NK-92 treated with Interleukin-12 subunit alpha and Interleukin-12 subunit beta, amount 100 ng/mL, for 24 hours (cell line): ENCODE measurements at regions not wholly inside any gene's neighbourhood (a gene's known extent, or its start where the extent isn't known, plus 50 kb on each side); places are given as distances from the start of the nearest gene placed in this dataset.

Experiments used
- DNase-seq: peaks from one replicate; lab custom pipeline; 2025; lab: John Stamatoyannopoulos, UW

- DNase-seq = no peak
Observed at GRCh38 chr2:12168791-12169388, 422.5 kb downstream of the LPIN1 start.

GRCh38 chr2:12169721-12170120 is 423.3 kb downstream of the LPIN1 start:
- no peak for DNase-seq

DNA sequence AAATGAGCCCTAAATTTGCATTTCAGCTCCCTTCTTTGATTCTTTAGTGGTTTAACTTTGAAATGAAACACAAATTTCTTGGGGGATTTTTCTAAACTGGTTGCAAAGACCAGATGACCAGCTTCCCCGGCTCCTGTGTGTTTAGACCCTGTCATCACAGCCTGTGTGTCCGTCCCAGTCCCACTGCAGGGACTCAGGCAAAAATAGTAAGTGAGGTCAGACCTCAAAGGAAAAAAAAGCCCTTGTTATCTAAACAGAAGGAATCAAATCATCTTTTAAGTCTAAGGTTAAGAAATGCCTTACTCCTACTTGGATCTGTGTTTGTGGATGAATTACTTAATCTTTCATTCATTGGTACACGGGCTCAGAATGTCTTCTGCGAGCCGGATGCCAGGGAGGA is 423.7 kb downstream of the LPIN1 start:
- DNase-seq = no peak

- DNase-seq = no peak
Observed at GRCh38 chr2:12173271-12173942, 427.0 kb downstream of the LPIN1 start.

DNA sequence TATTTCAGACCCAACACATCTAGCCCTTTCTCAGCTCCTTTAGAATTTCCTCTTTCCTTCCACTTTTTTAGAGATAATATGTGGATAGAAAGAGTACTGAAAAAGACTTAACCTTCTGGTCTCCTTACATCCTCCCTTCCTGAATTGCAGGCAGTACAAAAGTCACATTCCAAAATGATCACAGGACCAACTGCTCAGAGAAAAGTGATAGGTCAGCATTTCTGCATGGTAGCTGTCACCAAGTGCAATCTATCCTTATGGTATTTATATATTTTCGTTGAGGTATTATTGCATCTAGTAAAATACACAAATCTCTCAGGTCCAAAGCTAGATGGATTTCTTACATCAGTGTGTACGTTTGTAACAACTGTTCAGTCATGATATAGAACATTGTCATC is 427.5 kb downstream of the LPIN1 start:
- DNase-seq = no peak

DNA sequence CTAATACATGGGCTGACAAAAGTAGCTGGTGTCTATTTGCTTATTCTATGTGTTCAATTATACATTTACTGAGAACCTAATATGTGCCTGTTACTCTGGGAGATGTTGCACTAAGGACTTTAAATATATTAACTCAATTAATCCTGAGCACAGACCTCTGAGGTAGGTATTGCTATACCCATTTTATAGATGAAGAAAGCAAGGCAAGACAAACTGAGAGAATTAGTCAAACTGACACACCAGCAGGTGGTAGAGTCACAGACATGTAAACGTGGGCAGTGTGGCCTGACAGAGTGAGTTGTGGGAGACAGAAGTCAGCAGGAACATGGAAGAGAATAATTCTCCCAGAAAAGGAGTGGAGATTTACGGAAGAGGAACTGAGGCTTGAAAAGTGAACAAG is 428.9 kb downstream of the LPIN1 start:
- DNase-seq = no peak

DNA sequence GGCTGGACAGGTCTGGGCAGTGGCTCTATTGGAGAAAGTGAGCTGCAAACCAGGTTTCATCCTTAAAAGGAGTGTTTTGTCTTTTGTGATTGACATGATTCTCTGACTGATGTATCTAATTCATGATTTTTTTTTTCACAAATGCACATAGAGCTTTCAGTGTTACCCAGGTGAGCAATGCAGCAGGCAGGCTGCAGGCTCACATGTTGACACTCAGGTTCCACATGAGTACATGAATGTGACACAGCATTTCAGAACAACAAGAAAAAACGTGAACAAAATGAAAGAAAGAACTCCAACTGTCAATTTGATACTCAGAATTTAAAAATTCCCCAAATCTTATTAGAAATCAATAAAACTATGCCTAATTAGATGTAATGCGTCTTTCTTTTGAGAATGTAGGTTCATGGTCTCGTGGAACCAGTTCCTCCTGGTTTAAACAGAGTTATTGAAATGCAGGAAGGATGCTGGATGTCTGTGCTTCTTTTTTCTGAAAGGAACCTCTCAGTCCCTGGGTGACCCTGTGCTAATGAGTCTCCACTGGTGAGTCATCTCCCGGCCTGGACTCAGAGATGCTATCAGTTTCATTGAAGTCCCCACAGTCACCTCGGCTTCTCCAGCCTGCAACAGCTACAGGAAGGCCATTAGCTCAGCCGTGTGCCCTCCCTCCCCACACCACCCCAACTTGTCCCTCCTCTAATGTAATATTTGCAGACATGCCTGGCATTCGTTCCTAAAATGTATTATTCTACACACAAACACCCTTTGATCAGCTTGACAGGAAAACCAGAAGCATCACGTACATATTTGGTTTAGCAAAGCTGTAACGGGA is 430.4 kb downstream of the LPIN1 start:
- DNase-seq = peak; percentile 58

DNA sequence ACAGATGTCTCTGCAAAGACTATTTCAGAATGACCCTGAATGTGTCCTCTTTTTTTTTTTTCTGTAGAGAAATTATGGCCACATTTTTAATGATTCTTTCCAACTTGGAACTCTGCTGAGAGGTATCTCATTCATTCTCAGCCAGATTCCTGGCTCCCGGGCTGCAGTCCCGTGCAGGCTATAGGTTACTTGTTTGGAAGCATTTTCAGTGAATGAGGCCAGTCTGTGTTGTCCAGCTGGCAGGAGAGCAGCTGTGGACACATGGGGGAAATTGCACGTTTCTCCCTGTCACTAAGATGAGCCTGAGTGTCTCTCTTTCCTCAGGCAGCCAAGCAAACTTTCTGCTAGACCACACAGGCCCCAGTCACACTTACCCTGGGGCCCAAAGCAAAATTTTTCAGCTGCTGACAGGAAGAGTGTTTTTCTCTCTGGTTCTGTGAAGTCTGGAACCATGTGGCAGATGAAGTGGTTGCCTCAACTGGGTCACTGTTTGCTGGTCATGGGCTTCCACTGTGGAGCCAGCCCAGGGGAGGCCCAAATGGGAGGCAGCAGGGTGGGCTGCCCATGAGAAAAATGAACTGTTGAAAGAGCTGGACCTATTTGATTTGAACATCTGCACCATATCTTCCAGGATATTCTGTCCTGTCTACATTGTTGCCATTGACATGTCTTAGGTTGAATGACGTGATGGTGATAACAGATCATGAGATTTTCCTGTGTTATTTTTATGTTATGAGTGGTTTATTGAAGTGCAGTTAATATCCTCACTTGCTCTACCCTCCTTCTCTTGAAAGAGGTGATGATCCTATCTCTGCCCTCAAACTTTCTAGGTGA is 431.2 kb downstream of the LPIN1 start:
- no peak for DNase-seq

GRCh38 chr2:12178289-12179080 is 432.1 kb downstream of the LPIN1 start:
- DNase-seq = no peak

DNA sequence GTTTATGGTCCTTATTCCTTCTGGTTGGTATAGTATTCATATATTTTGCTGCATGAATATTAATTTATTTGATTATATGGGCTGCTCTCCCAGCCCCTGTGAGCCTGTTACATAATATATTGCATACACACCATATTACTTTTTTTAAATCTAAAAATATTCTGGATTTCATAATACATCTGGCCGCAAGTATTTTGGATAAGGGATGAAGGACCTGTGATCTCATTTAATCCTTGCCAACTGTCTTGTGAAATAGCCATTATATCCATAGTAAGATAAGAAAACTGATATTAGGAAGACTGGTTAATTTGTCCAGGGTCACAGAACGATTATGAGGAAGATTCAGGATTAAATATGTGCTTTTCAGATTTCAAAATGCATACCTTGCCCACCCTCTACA is 433.6 kb downstream of the LPIN1 start:
- no peak for DNase-seq

GRCh38 chr2:12183032-12183645 is 436.7 kb downstream of the LPIN1 start:
- DNase-seq = no peak

DNA sequence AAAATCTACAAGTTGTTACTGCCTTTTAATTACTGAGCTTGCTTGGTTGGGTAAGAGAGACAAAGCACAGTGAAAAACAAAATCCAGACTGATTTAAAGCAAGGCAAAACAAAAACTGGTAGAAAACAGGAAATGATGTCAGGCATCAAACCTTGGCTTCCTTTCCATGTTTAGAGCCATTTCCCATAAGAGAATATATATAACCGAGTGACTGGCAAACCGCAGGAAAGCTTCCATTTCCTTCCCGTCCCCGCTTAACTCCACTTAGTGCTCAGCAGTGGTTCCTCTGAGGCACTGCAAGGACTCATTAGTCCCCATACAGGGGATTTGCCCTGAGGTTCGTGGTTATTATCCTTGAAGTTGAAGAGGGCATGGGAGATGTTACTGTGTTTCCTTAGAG is 446.3 kb downstream of the LPIN1 start:
- no peak for DNase-seq

GRCh38 chr2:12194968-12195367 is 448.5 kb downstream of the LPIN1 start:
- DNase-seq = no peak

- no peak for DNase-seq
Observed at GRCh38 chr2:12196495-12196894, 450.1 kb downstream of the LPIN1 start.

DNA sequence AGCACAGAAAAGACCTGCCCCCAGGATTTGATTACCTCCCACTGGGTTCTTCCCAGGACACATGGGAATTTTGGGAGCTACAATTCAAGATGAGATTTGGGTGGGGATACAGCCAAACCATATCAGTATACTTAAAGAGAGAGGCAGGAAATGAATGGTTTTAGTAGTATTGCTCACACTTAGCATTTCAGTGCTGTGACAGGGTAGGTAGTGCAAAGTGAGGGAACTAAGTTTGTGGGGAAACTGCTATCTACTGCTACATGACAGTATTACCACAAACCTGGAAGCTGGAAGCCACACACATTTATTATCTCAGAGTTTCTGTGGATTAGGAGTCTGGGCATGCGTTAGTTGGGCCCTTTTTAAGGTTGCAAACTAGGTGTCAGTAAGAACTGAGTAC is 450.7 kb downstream of the LPIN1 start:
- no peak for DNase-seq

DNA sequence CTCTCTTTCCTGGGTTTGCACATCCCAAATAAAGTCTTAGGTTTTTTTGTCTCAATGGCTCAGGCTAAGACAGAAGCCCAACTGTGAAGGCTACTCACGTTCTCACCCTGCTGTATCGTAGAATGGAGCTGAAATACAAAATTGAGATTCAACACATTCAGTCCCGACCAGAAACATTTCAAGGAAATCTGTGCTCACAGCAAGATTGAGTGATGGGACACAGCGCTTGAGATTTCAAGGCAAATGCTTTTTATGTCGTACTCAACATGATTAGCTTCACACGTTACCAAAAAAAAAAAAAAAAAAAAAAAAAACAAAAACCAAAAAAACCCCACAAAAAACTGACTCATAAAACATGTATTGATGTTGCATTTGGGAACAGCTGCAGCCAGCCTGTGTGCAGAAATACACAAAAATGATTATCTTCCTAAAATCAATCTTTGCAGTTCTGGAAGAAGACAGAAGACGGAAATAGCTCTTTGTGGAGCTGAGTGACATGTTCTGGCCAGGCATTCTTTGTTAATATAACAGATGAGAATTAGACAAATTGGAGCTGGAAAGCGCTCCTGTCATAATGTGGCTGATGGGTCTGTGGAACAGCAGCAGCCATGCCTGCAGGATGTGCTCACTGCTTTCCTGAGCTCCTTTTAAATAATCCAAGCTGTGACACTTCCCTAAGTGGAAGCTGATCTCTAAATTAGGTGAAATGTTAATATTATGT is 453.2 kb downstream of the LPIN1 start:
- no peak for DNase-seq

DNA sequence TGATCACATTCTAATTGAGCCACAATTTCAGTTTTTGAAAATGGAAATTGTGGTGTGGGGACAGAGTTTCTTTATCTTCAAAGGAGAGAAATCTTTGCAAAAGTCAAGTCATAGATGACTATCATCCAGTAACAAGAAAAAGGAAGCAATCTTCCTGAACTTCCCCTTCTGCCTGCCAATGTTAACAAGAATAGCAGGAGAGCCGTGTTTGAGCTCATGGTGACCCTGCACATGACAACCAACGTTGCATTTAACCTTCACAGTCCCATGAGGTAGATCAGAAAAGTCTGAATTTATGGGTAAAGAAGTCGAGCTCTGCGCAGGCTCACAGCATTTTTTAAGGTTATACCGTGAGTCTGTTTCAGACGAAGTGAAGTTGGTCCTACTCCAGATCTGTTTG is 454.9 kb downstream of the LPIN1 start:
- no peak for DNase-seq

- DNase-seq = no peak
Observed at GRCh38 chr2:12202313-12203075, 456.1 kb downstream of the LPIN1 start.

DNA sequence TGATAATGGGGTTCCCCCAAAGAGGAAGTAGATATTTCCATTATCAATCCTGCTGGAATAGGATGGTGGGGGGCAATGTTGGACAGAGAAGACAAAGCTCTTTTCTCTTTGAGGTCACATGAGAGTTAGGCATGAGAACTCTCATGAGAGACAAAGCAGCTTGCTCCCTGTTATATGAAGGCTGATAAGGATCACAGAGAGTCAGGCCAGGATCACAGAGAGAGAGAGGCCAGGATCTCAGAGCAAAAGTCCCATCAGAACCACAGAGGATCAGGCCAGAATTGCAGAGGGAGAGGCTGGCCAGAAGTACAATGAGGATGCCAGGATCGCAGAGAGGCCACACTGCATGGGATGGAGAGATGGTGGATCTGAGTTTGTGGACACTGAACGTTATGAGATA is 457.1 kb downstream of the LPIN1 start:
- no peak for DNase-seq

GRCh38 chr2:12205086-12205485 is 458.7 kb downstream of the LPIN1 start:
- DNase-seq = no peak
